A549 (cell line): ENCODE measurements at regions not wholly inside any gene's neighbourhood (a gene's known extent, or its start where the extent isn't known, plus 50 kb on each side); places are given as distances from the start of the nearest gene placed in this dataset.

ENCODE experiments used
- CEBPB ChIP-seq, 2 experiments: fragments of >200 bp in 1 of 2; sonication (Bioruptor Twin) in 1 of 2; formaldehyde crosslinking in 1 of 2; IDR thresholded peaks; 2 replicates each; pipeline ENCODE4 v1.6.1; 2012 to 2016
- CTCF ChIP-seq: fragments of >200 bp; sonication (Bioruptor Twin); formaldehyde crosslinking; IDR thresholded peaks from 3 replicates; pipeline ENCODE4 v1.5.1; 2016
- ESRRA ChIP-seq: fragments of 150-350 bp; IDR thresholded peaks from 2 replicates; pipeline ENCODE4 v1.6.1; 2014; ENCODE audit warnings: mild to moderate bottlenecking, low read length, borderline replicate concordance
- JUNB ChIP-seq: fragments of >200 bp; sonication (Bioruptor Twin); formaldehyde crosslinking; IDR thresholded peaks from 2 replicates; pipeline ENCODE4 v1.6.1; 2016
- MAFK ChIP-seq: fragments of 450-650 bp; IDR thresholded peaks from 2 replicates; pipeline ENCODE4 v1.6.1; 2014; ENCODE audit not compliant: partially characterized antibody
- PBX3 ChIP-seq: IDR thresholded peaks from 2 replicates; pipeline ENCODE4 v1.6.1; 2012
- POLR2A ChIP-seq: IDR thresholded peaks from 2 replicates; pipeline ENCODE4 v1.6.1; 2012; ENCODE audit warnings: mild to moderate bottlenecking, low read length
- RAD21 ChIP-seq, 2 experiments: fragments of >200 bp in 1 of 2; sonication (Bioruptor Twin) in 1 of 2; formaldehyde crosslinking in 1 of 2; IDR thresholded peaks in 1 of 2; conservative IDR thresholded peaks in 1 of 2; 2 replicates in 1 of 2; 3 replicates in 1 of 2; pipeline ENCODE4 v1.6.1; 2012 to 2018; ENCODE audit warnings: inconsistent platforms in 1 of 2

GRCh38 chr2:236782938-236783337 lies 213.3 kb downstream of the ACKR3 start:
- TF ChIP-seq MAFK (no peak), CEBPB (IDR thresholded peaks at IDR 0.05) (peak; percentile 11 to 44; a peak in 3 of 4 replicates), PBX3 (no peak), POLR2A (no peak), ESRRA (no peak), CTCF (no peak), JUNB (no peak), RAD21 (conservative IDR thresholded peaks at IDR 0.05 in 1 of 2, IDR thresholded peaks at IDR 0.05 in 1 of 2) (no peak)
